ENCODE measurements at regions not wholly inside any gene's neighbourhood (a gene's known extent, or its start where the extent isn't known, plus 50 kb on each side); places are given as distances from the start of the nearest gene placed in this dataset.

DNA sequence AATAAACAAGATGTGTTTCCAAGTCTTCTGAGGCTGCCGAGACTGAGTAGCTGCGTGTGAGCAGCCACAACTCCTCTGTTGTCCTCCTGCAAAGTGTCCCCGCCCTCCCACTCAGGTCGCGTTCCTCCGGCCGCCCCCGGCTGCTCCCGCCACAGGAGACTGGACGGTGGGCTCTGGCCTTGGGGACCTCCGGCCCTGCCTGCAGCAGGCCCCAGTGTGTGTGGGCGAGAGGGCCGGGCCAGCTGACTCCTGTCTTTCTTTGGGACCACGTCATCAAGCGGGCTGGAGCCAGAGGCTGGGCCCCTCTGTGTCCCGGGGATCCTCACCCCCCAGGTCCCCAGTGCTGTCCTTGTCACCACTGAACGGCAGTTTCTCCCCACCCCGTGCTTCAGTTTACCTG lies 175.3 kb downstream of the NPIPB11 start:
- TF ChIP-seq POLR2A (IDR thresholded peaks at IDR 0.05; ENCODE audit: low read depth, low read length) (no peak), TAF1 (IDR thresholded peaks at IDR 0.05; ENCODE audit: low read depth, low read length) (no peak), POLR2AphosphoS5 (IDR thresholded peaks at IDR 0.05; ENCODE audit: low read depth, low read length) (no peak)

All from GM12891 (cell line).